Chondrocyte (in vitro differentiated cells): ENCODE measurements at regions not wholly inside any gene's neighbourhood (a gene's known extent, or its start where the extent isn't known, plus 50 kb on each side); places are given as distances from the start of the nearest gene placed in this dataset.

Source experiments
- DNase-seq: peaks from one replicate; pipeline ENCODE4 v3.0.0; 2021; ENCODE audit warnings: mixed read lengths, low spot score
- H3K27ac Mint-ChIP-seq: one replicate; pipeline ENCODE4 v1.8.0; 2021; ENCODE audit warnings: mild to moderate bottlenecking, moderate library complexity, mixed read lengths; ENCODE audit not compliant: unreplicated experiment
- H3K27me3 Mint-ChIP-seq: 2 replicates; pipeline ENCODE4 v1.8.0; 2021; ENCODE audit warnings: low read depth, mixed read lengths
- H3K36me3 Mint-ChIP-seq: 2 replicates; pipeline ENCODE4 v1.8.0; 2021; ENCODE audit warnings: low read depth, mixed read lengths
- H3K4me1 Mint-ChIP-seq: 2 replicates; pipeline ENCODE4 v1.8.0; 2021; ENCODE audit warnings: low read depth, mild to moderate bottlenecking, mixed read lengths
- H3K4me3 Mint-ChIP-seq: one replicate; pipeline ENCODE4 v1.8.0; 2021; ENCODE audit warnings: mild to moderate bottlenecking, moderate library complexity, mixed read lengths; ENCODE audit not compliant: unreplicated experiment
- H3K9me3 Mint-ChIP-seq: 2 replicates; pipeline ENCODE4 v1.8.0; 2021; ENCODE audit warnings: low read depth, mixed read lengths
- CTCF ChIP-seq: fragments of 200-600 bp; sonication (generic); IDR thresholded peaks from 2 replicates; pipeline ENCODE4 v1.5.0; 2021; ENCODE audit warnings: antibody characterized with exemption, mild to moderate bottlenecking, moderate library complexity

- Mint-ChIP-seq H3K36me3 (no peaks in the 10 kb centered on the region), H3K27me3 (no peaks in the 10 kb centered on the region), H3K9me3 (no peaks in the 10 kb centered on the region), H3K27ac (no peak overlapping the region), H3K4me3 (no peak overlapping the region), H3K4me1 (peaks cover 12% of the 10 kb centered on the region)
- no peak for TF ChIP-seq CTCF
- DNase-seq: no peak
Observed at GRCh38 chr6:71206089-71206488, 82.5 kb upstream of the OGFRL1 start.

DNA sequence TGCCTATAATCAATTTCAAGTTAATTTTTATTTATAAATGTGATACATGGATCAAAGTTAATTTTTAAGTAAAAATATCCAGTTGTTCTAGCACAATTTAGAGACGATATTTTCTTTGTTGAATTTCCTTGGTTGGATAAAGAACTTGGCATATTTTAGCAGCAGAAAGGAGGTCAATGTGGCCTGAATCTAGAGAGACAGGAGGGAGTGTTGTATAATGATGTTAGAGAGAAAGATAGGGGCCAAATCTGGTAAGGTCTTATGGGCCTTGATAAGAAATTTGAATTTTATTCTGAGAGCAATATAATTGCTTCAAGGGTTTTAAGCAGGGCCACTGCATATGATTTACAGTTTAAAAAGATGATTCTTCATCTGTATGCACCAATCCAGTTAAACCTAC, 79.4 kb upstream of the OGFRL1 start:
- H3K9me3 Mint-ChIP-seq: no peaks in the 10 kb centered on the region
- no peak for DNase-seq
- H3K4me1 Mint-ChIP-seq: peaks cover 12% of the 10 kb centered on the region
- H3K4me3 Mint-ChIP-seq: no peak overlapping the region
- H3K27me3 Mint-ChIP-seq: no peaks in the 10 kb centered on the region
- H3K27ac Mint-ChIP-seq: no peak overlapping the region
- no peak for TF ChIP-seq CTCF
- H3K36me3 Mint-ChIP-seq: no peaks in the 10 kb centered on the region

- DNase-seq: no peak
- Mint-ChIP-seq H3K9me3 (no peaks in the 10 kb centered on the region), H3K27ac (no peak overlapping the region), H3K4me1 (peaks cover 11% of the 10 kb centered on the region), H3K4me3 (no peak overlapping the region), H3K27me3 (no peaks in the 10 kb centered on the region), H3K36me3 (no peaks in the 10 kb centered on the region)
- TF ChIP-seq CTCF: no peak
Observed at GRCh38 chr6:71209626-71210025, 79.0 kb upstream of the OGFRL1 start.

- H3K27ac Mint-ChIP-seq: no peak overlapping the region
- no peak overlapping the region for H3K4me3 Mint-ChIP-seq
- no peak for DNase-seq
- H3K9me3 Mint-ChIP-seq: no peaks in the 10 kb centered on the region
- no peaks in the 10 kb centered on the region for H3K27me3 Mint-ChIP-seq
- no peaks in the 10 kb centered on the region for H3K36me3 Mint-ChIP-seq
- TF ChIP-seq CTCF: no peak
- no peaks in the 10 kb centered on the region for H3K4me1 Mint-ChIP-seq
Observed at GRCh38 chr6:71211799-71212198, 76.8 kb upstream of the OGFRL1 start.

DNA sequence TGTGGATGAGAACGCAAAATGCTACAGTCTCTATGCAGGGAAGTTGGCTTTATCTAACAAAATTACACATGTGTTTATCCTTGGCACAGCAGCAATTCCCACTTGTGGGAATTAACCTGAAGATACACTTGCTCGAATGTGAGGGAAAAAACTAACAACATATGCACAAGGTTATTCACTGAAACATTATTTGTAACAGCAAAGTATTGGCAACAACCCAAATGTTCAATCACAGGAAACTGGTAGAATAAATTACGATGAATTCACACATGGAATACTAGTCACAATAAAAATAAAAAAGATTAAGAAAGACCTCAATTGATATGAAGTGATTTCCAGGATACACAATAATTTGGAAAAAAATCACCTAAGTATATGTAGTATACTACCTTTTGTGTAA, 68.1 kb upstream of the OGFRL1 start:
- Mint-ChIP-seq H3K4me1 (no peaks in the 10 kb centered on the region), H3K27ac (no peak overlapping the region), H3K36me3 (no peaks in the 10 kb centered on the region), H3K9me3 (no peaks in the 10 kb centered on the region), H3K4me3 (no peak overlapping the region), H3K27me3 (no peaks in the 10 kb centered on the region)
- DNase-seq: no peak
- TF ChIP-seq CTCF: no peak
